ENCODE measurements at regions not wholly inside any gene's neighbourhood (a gene's known extent, or its start where the extent isn't known, plus 50 kb on each side); places are given as distances from the start of the nearest gene placed in this dataset.

DNA sequence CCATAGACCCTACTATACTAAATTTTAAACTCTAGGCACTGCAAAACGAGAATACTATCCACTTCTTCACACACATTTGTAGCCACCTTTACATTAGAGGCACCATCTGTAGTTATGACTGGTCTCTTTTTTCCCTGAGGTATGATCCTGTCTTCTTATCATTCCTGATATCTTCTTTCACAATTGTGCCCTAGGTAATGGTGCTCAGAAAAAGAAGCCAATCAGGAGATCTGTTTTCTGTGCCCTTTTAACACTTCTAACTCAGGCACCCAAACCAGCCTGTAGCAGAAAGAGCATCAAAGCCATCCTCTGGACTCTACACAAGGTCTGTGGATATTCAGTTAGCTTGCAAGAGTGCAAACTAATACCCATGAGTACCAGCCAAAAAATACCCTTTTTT is 149.7 kb upstream of the SGK1 start:
- no peak overlapping the region for H3K9ac ChIP-seq (ENCODE audit: low read length)
- H3K79me2 ChIP-seq (ENCODE audit: control insufficient read depth, insufficient read depth, low read length, poor library complexity) = no peaks in the 10 kb centered on the region
- no peak overlapping the region for H2BK12ac ChIP-seq (ENCODE audit: low read length)
- no peak overlapping the region for H2BK5ac ChIP-seq (ENCODE audit: low read depth, low read length, poor library complexity)
- H3K4me2 ChIP-seq (ENCODE audit: low read length) = no peak overlapping the region
- no peak for DNase-seq
- no peaks in the 10 kb centered on the region for H3K27me3 ChIP-seq (ENCODE audit: insufficient read depth, low read length)
- no peak overlapping the region for H4K8ac ChIP-seq (ENCODE audit: low read depth, low read length)
- no peaks in the 10 kb centered on the region for H3K36me3 ChIP-seq (ENCODE audit: control insufficient read depth in 1 of 2, insufficient read depth in 2 of 2, low read length in 2 of 2)
- H3K14ac ChIP-seq (ENCODE audit: low read length) = no peak overlapping the region
- no peak overlapping the region for H2AFZ ChIP-seq (ENCODE audit: insufficient read depth, low read length, poor library complexity)
- H4K12ac ChIP-seq (ENCODE audit: low read depth, low read length) = no peak overlapping the region
- H3K18ac ChIP-seq (ENCODE audit: low read length) = no peak overlapping the region
- H2BK120ac ChIP-seq (ENCODE audit: insufficient read depth, low read length, poor library complexity) = no peak overlapping the region
- no peak overlapping the region for H2AK5ac ChIP-seq (ENCODE audit: low read length)
- no peak overlapping the region for H4K91ac ChIP-seq (ENCODE audit: low read depth, low read length)
- no peaks in the 10 kb centered on the region for H3K4me1 ChIP-seq (ENCODE audit: control insufficient read depth in 1 of 2, insufficient read depth in 2 of 2, low read length in 2 of 2)
- H3K9me3 ChIP-seq (ENCODE audit: insufficient read depth, low read depth, low read length) = peaks cover 3% of the 10 kb centered on the region
- H3K4ac ChIP-seq (ENCODE audit: low read depth, low read length) = no peak overlapping the region
- no peaks in the 10 kb centered on the region for H3K79me1 ChIP-seq (ENCODE audit: low read length)
- H3K27ac ChIP-seq (ENCODE audit: low read depth, low read length) = no peak overlapping the region
- no CpG with 5 or more reads among the region's 1 CpG for WGBS (ENCODE audit: extremely low coverage, insufficient coverage, insufficient read length)
- H3K4me3 ChIP-seq (ENCODE audit: low read depth, low read length) = no peak overlapping the region
- no peak overlapping the region for H3K23ac ChIP-seq (ENCODE audit: low read length)

DNA sequence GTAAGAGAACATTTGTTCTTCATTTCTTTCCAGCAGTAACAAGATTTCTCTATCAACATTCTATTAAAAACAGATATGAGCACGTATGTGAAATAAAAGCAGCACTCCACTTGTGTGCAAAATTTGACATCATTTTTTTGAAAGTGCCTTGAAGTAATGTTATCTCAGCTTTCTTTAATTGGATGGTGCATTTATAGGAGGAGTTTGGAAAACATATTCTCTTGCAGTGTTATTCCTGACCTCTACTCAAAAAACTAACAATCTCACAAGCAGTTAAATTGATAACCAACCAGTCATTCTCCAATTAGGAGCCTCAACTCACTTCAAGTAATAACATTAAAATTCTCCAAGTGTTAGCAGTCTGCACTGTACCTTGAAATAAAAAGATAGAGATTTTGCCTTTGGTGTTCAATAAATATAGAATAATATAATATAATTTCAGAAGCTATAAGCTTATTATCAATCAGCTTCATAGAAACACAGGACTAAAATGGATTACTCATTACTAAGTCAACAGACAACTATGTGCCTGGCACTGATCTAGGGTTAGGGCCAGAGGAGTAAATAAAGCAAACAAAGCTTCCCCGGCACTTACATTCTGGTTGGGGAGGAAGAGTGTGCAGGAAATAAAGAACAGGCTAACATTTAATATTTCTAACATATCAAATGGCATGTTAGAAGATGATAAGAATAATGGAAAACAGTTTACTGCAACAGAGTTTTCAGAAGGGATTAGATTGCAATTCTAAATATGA is 149.0 kb upstream of the SGK1 start:
- Histone ChIP-seq H3K27ac (ENCODE audit: low read depth, low read length) (no peak overlapping the region), H3K4me3 (ENCODE audit: low read depth, low read length) (no peak overlapping the region), H3K79me2 (ENCODE audit: control insufficient read depth, insufficient read depth, low read length, poor library complexity) (no peaks in the 10 kb centered on the region), H3K36me3 (ENCODE audit: control insufficient read depth in 1 of 2, insufficient read depth in 2 of 2, low read length in 2 of 2) (no peaks in the 10 kb centered on the region), H3K4me1 (ENCODE audit: control insufficient read depth in 1 of 2, insufficient read depth in 2 of 2, low read length in 2 of 2) (no peaks in the 10 kb centered on the region), H3K23ac (ENCODE audit: low read length) (no peak overlapping the region), H3K79me1 (ENCODE audit: low read length) (no peaks in the 10 kb centered on the region), H2BK5ac (ENCODE audit: low read depth, low read length, poor library complexity) (no peak overlapping the region), H3K4me2 (ENCODE audit: low read length) (no peak overlapping the region), H3K9ac (ENCODE audit: low read length) (no peak overlapping the region), H4K8ac (ENCODE audit: low read depth, low read length) (no peak overlapping the region), H3K27me3 (ENCODE audit: insufficient read depth, low read length) (no peaks in the 10 kb centered on the region), H2AFZ (ENCODE audit: insufficient read depth, low read length, poor library complexity) (no peak overlapping the region), H3K4ac (ENCODE audit: low read depth, low read length) (no peak overlapping the region), H2AK5ac (ENCODE audit: low read length) (no peak overlapping the region), H4K91ac (ENCODE audit: low read depth, low read length) (no peak overlapping the region), H2BK120ac (ENCODE audit: insufficient read depth, low read length, poor library complexity) (no peak overlapping the region), H4K12ac (ENCODE audit: low read depth, low read length) (no peak overlapping the region), H3K14ac (ENCODE audit: low read length) (no peak overlapping the region), H3K9me3 (ENCODE audit: insufficient read depth, low read depth, low read length) (peaks cover 3% of the 10 kb centered on the region), H3K18ac (ENCODE audit: low read length) (no peak overlapping the region), H2BK12ac (ENCODE audit: low read length) (no peak overlapping the region)
- no CpG with 5 or more reads among the region's 2 CpGs for WGBS (ENCODE audit: extremely low coverage, insufficient coverage, insufficient read length)
- DNase-seq = no peak

DNA sequence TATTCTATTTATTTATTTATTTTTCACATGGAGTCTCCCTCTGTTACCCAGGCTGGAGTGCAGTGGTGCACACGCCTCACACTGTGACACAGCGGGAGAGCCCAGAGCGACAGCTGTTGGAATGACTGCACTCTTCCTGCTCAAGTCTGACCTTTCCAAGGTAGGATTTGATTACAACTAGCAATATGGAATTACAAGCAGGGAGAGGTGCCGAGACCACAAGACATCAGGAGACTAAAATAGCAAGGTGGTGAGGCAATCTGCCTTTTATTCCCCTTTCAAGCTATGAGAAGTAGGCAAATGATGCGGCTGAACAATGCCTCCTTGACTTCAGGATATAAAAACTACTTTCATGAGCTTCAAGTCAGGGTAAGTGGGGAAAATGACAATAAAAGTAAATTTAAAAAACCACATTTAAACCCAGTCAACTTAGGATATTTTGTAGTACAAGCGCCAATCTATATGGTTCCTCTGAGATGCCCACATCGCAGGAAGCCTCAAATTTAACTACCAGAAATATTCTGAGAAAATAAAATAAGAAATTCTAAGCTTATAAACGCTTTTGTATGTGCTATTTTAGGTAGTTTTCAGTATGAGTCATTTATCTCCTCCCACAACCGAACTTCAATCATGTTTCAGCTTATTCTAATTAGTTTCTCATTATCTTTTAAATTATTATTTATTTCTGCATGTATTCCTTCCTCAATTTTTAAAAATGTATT is 146.9 kb upstream of the SGK1 start:
- Histone ChIP-seq H3K36me3 (ENCODE audit: control insufficient read depth in 1 of 2, insufficient read depth in 2 of 2, low read length in 2 of 2) (no peaks in the 10 kb centered on the region), H3K27me3 (ENCODE audit: insufficient read depth, low read length) (no peaks in the 10 kb centered on the region), H2BK120ac (ENCODE audit: insufficient read depth, low read length, poor library complexity) (no peak overlapping the region), H2BK12ac (ENCODE audit: low read length) (no peak overlapping the region), H3K23ac (ENCODE audit: low read length) (no peak overlapping the region), H4K12ac (ENCODE audit: low read depth, low read length) (no peak overlapping the region), H3K18ac (ENCODE audit: low read length) (no peak overlapping the region), H3K4me3 (ENCODE audit: low read depth, low read length) (no peak overlapping the region), H3K79me1 (ENCODE audit: low read length) (no peaks in the 10 kb centered on the region), H2AK5ac (ENCODE audit: low read length) (no peak overlapping the region), H3K14ac (ENCODE audit: low read length) (no peak overlapping the region), H3K4ac (ENCODE audit: low read depth, low read length) (no peak overlapping the region), H2AFZ (ENCODE audit: insufficient read depth, low read length, poor library complexity) (no peak overlapping the region), H3K9ac (ENCODE audit: low read length) (no peak overlapping the region), H3K9me3 (ENCODE audit: insufficient read depth, low read depth, low read length) (peaks cover 3% of the 10 kb centered on the region), H3K79me2 (ENCODE audit: control insufficient read depth, insufficient read depth, low read length, poor library complexity) (no peaks in the 10 kb centered on the region), H3K4me1 (ENCODE audit: control insufficient read depth in 1 of 2, insufficient read depth in 2 of 2, low read length in 2 of 2) (no peaks in the 10 kb centered on the region), H4K8ac (ENCODE audit: low read depth, low read length) (no peak overlapping the region), H2BK5ac (ENCODE audit: low read depth, low read length, poor library complexity) (no peak overlapping the region), H3K4me2 (ENCODE audit: low read length) (no peak overlapping the region), H4K91ac (ENCODE audit: low read depth, low read length) (no peak overlapping the region), H3K27ac (ENCODE audit: low read depth, low read length) (no peak overlapping the region)
- peak in 1 of 2 donors; percentile 2 for DNase-seq
- no CpG with 5 or more reads among the region's 9 CpGs for whole genome bisulfite sequencing (ENCODE audit: extremely low coverage, insufficient coverage, insufficient read length)

DNA sequence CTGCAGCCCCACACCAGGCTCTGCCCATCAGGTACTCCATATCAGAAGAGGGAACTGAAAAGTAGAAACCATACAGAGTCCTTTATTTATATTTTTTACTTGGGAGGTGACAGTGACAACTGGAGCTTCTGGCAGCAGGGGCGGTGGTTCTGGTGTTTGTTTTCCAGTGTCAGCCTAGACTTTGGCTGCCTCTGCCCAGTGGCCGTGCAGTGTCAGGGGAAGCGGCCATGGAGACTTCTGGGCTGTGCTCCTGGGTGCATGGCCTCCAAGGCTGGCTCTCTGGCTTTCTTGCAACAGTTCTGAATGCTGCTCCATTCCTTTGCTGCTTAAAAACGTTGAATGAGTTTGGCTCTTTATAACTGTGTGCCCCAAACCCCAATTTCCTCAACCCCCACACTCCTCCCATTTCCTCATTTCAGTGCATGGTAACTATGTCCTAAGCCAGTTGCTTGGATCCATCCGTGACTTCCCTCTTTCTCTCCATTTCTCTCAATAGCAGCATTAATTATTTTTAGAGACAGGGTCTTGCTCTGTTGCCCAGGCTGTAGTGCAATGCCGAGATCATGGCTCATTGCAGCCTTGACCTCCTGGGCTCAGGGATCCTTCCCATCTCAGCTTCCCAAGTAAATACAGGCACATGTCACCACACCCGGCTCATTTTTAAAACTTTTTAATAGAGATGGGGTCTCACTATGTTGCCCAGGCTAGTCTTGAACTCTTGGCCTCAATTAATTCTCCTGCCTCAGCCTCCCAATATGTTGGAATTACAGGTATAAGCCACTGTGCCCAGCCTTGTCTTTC is 141.1 kb upstream of the SGK1 start:
- H2BK5ac ChIP-seq (ENCODE audit: low read depth, low read length, poor library complexity) = no peak overlapping the region
- no peak overlapping the region for H3K18ac ChIP-seq (ENCODE audit: low read length)
- peaks cover under 1% of the 10 kb centered on the region for H3K9me3 ChIP-seq (ENCODE audit: insufficient read depth, low read depth, low read length)
- no peak overlapping the region for H4K8ac ChIP-seq (ENCODE audit: low read depth, low read length)
- no peak overlapping the region for H2AK5ac ChIP-seq (ENCODE audit: low read length)
- H3K9ac ChIP-seq (ENCODE audit: low read length) = no peak overlapping the region
- no peaks in the 10 kb centered on the region for H3K79me1 ChIP-seq (ENCODE audit: low read length)
- H4K91ac ChIP-seq (ENCODE audit: low read depth, low read length) = no peak overlapping the region
- no peak overlapping the region for H3K4me2 ChIP-seq (ENCODE audit: low read length)
- no peak overlapping the region for H2BK120ac ChIP-seq (ENCODE audit: insufficient read depth, low read length, poor library complexity)
- H3K4ac ChIP-seq (ENCODE audit: low read depth, low read length) = no peak overlapping the region
- H3K23ac ChIP-seq (ENCODE audit: low read length) = no peak overlapping the region
- H3K14ac ChIP-seq (ENCODE audit: low read length) = no peak overlapping the region
- DNase-seq = no peak
- WGBS (ENCODE audit: extremely low coverage, insufficient coverage, insufficient read length) = no CpG with 5 or more reads among the region's 7 CpGs
- H3K4me1 ChIP-seq (ENCODE audit: control insufficient read depth in 1 of 2, insufficient read depth in 2 of 2, low read length in 2 of 2) = peaks cover 0 to 4% of the 10 kb centered on the region in 2 experiments
- H3K27me3 ChIP-seq (ENCODE audit: insufficient read depth, low read length) = no peaks in the 10 kb centered on the region
- H3K27ac ChIP-seq (ENCODE audit: low read depth, low read length) = no peak overlapping the region
- no peak overlapping the region for H3K4me3 ChIP-seq (ENCODE audit: low read depth, low read length)
- H3K79me2 ChIP-seq (ENCODE audit: control insufficient read depth, insufficient read depth, low read length, poor library complexity) = no peaks in the 10 kb centered on the region
- H2BK12ac ChIP-seq (ENCODE audit: low read length) = no peak overlapping the region
- no peak overlapping the region for H4K12ac ChIP-seq (ENCODE audit: low read depth, low read length)
- H3K36me3 ChIP-seq (ENCODE audit: control insufficient read depth in 1 of 2, insufficient read depth in 2 of 2, low read length in 2 of 2) = no peaks in the 10 kb centered on the region
- no peak overlapping the region for H2AFZ ChIP-seq (ENCODE audit: insufficient read depth, low read length, poor library complexity)
